Activated CD4-positive, CD25-positive, alpha-beta regulatory T cell treated with anti-CD3 and anti-CD28 coated beads, Interleukin-2, amount 50 U/mL, for 24 hours (primary cell): ENCODE measurements at regions not wholly inside any gene's neighbourhood (a gene's known extent, or its start where the extent isn't known, plus 50 kb on each side); places are given as distances from the start of the nearest gene placed in this dataset.

ENCODE experiments used
- ATAC-seq, 2 donors: fragments of 150-1000 bp; cut with Tn5 transposase; one replicate each; pipeline ENCODE4 v1.10.0; 2021; ENCODE audit warnings: mild to moderate bottlenecking in 1 of 2, moderate library complexity in 1 of 2

GRCh38 chr10:29183301-29183945 is 105.4 kb upstream of the LYZL1 start:
- ATAC-seq: no peak

- ATAC-seq: no peak
Observed at GRCh38 chr10:29184205-29185000, 104.5 kb upstream of the LYZL1 start.

- ATAC-seq: no peak
Observed at GRCh38 chr10:29185050-29185449, 103.8 kb upstream of the LYZL1 start.

GRCh38 chr10:29186221-29186620 is 102.6 kb upstream of the LYZL1 start:
- no peak for ATAC-seq

GRCh38 chr10:29189256-29189655 is 99.6 kb upstream of the LYZL1 start:
- ATAC-seq: no peak

GRCh38 chr10:29191674-29192073 is 97.2 kb upstream of the LYZL1 start:
- ATAC-seq: no peak

- ATAC-seq: no peak
Observed at GRCh38 chr10:29199339-29199738, 89.5 kb upstream of the LYZL1 start.

GRCh38 chr10:29199941-29200679 is 88.8 kb upstream of the LYZL1 start:
- no peak for ATAC-seq

- ATAC-seq: no peak
Observed at GRCh38 chr10:29202386-29202940, 86.4 kb upstream of the LYZL1 start.

GRCh38 chr10:29203432-29203831 is 85.4 kb upstream of the LYZL1 start:
- no peak for ATAC-seq

- ATAC-seq: no peak
Observed at GRCh38 chr10:29204070-29204800, 84.6 kb upstream of the LYZL1 start.

GRCh38 chr10:29205787-29206186 is 83.1 kb upstream of the LYZL1 start:
- no peak for ATAC-seq

- no peak for ATAC-seq
Observed at GRCh38 chr10:29208845-29209244, 80.0 kb upstream of the LYZL1 start.

- no peak for ATAC-seq
Observed at GRCh38 chr10:29209830-29210229, 79.0 kb upstream of the LYZL1 start.

GRCh38 chr10:29210266-29210868 is 78.5 kb upstream of the LYZL1 start:
- ATAC-seq: no peak

- ATAC-seq: no peak
Observed at GRCh38 chr10:29212597-29212996, 76.3 kb upstream of the LYZL1 start.

- no peak for ATAC-seq
Observed at GRCh38 chr10:29214551-29214950, 74.3 kb upstream of the LYZL1 start.

- no peak for ATAC-seq
Observed at GRCh38 chr10:29217292-29217738, 71.6 kb upstream of the LYZL1 start.

- ATAC-seq: no peak
Observed at GRCh38 chr10:29223326-29223725, 65.5 kb upstream of the LYZL1 start.

GRCh38 chr10:29224631-29225030 is 64.2 kb upstream of the LYZL1 start:
- ATAC-seq: no peak

GRCh38 chr10:29227201-29227600 is 61.7 kb upstream of the LYZL1 start:
- ATAC-seq: no peak

GRCh38 chr10:29228562-29228961 is 60.3 kb upstream of the LYZL1 start:
- ATAC-seq: no peak
